Colonic mucosa (tissue), 4 donors: ENCODE measurements at regions not wholly inside any gene's neighbourhood (a gene's known extent, or its start where the extent isn't known, plus 50 kb on each side); places are given as distances from the start of the nearest gene placed in this dataset.

Experiments
- DNase-seq: peaks from one replicate; pipeline ENCODE4 v3.0.0-alpha.2; 2020
- H3K27ac ChIP-seq: fragments of 200-600 bp; one replicate; pipeline ENCODE4 v1.8.0; 2021
- H3K27me3 ChIP-seq: fragments of 200-600 bp; one replicate; pipeline ENCODE4 v1.8.0; 2021
- H3K36me3 ChIP-seq: fragments of 200-600 bp; one replicate; pipeline ENCODE4 v1.8.0; 2021
- H3K4me1 ChIP-seq: fragments of 200-600 bp; one replicate; pipeline ENCODE4 v1.8.0; 2021; ENCODE audit warnings: mild to moderate bottlenecking
- H3K4me3 ChIP-seq: fragments of 200-600 bp; one replicate; pipeline ENCODE4 v1.8.0; 2021
- H3K9ac ChIP-seq, 2 donors: one replicate each; pipeline ENCODE4 v1.7.0; 2013; ENCODE audit warnings: control low read depth in 2 of 2, low read depth in 2 of 2, low read length in 2 of 2
- H3K9me3 ChIP-seq: fragments of 200-600 bp; one replicate; pipeline ENCODE4 v1.8.0; 2021
- intact Hi-C: fragments of 100-400 bp; cut with DNase I; formaldehyde crosslinking; loops from one replicate; pipeline ENCODE4 v1.14.1; 2022
- TF ChIP-seq, protein P1 (sequence below): fragments of 200-600 bp; IDR thresholded peaks from one replicate; pipeline ENCODE4 v1.8.0; 2022; ENCODE audit warnings: antibody characterized with exemption, mild to moderate bottlenecking
- donor health status: healthy.
- donor health status: DM: no; HTN: no; CAD: no.
- donor health status: DM: no; HTN: no; CAD: no.

DNA sequence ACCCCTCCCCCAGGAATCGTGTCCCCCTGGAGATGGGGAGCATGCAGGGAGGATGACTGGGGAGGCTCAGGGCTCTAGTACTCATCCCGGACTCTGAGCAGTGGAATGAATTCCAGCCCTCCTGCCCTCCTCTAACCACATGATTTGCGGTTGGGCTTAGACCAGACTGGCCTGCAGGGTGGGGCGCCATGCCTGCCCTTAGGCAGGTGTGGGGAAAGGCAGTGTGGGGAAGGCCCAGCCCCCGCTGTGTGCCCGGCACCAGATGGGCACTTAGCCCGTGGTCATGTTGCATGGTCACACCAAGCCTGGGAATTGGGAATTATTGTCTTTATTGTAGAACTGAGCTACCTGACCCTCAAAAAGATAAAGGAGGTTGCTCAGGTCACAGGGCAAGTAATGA, 283.8 kb downstream of the TLE3 start:
- H3K27me3 ChIP-seq = no peaks in the 10 kb centered on the region
- TF ChIP-seq, protein P1, sequence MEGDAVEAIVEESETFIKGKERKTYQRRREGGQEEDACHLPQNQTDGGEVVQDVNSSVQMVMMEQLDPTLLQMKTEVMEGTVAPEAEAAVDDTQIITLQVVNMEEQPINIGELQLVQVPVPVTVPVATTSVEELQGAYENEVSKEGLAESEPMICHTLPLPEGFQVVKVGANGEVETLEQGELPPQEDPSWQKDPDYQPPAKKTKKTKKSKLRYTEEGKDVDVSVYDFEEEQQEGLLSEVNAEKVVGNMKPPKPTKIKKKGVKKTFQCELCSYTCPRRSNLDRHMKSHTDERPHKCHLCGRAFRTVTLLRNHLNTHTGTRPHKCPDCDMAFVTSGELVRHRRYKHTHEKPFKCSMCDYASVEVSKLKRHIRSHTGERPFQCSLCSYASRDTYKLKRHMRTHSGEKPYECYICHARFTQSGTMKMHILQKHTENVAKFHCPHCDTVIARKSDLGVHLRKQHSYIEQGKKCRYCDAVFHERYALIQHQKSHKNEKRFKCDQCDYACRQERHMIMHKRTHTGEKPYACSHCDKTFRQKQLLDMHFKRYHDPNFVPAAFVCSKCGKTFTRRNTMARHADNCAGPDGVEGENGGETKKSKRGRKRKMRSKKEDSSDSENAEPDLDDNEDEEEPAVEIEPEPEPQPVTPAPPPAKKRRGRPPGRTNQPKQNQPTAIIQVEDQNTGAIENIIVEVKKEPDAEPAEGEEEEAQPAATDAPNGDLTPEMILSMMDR = no peak
- no peak for DNase-seq
- no peak overlapping the region for H3K27ac ChIP-seq
- no peak overlapping the region for H3K9ac ChIP-seq
- H3K4me1 ChIP-seq = no peaks in the 10 kb centered on the region
- H3K4me3 ChIP-seq = no peak overlapping the region
- intact Hi-C loops = no loop called here
- no peaks in the 10 kb centered on the region for H3K36me3 ChIP-seq
- H3K9me3 ChIP-seq = no peaks in the 10 kb centered on the region

- no peak for DNase-seq
Measured at GRCh38 chr15:69814932-69815331, 282.8 kb downstream of the TLE3 start.

DNA sequence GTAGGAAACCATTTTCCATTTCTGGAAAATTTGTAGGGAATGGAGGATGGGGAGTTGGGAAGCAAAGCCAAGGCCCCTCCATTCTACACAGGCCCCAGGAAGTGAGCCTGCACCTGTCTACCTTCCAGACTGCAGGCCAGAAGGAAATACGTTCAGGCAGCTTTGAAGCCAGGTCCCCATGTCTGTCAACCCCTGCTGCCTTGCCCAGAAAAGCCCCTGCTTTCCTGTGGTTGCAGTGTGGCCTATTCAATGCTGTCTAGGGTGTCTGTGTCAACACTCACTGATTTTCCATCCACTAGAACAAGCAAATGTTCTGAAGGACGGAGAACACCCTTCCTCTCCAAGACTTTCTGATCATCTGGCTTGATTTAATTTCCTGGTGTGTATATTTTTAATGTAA, 281.9 kb downstream of the TLE3 start:
- intact Hi-C loops = no loop called here
- Histone ChIP-seq H3K9ac (no peak overlapping the region), H3K27me3 (no peaks in the 10 kb centered on the region), H3K4me1 (no peaks in the 10 kb centered on the region), H3K4me3 (no peak overlapping the region), H3K9me3 (no peaks in the 10 kb centered on the region), H3K27ac (no peak overlapping the region), H3K36me3 (no peaks in the 10 kb centered on the region)
- no peak for DNase-seq
- TF ChIP-seq, protein P1 = no peak

More at GRCh38 chr15:69814932-69815331, 282.8 kb downstream of the TLE3 start:
- Histone ChIP-seq H3K9ac (no peak overlapping the region), H3K36me3 (no peaks in the 10 kb centered on the region), H3K9me3 (no peaks in the 10 kb centered on the region), H3K4me1 (no peaks in the 10 kb centered on the region), H3K4me3 (no peak overlapping the region), H3K27ac (no peak overlapping the region), H3K27me3 (no peaks in the 10 kb centered on the region)
- intact Hi-C loops = no loop called here
- TF ChIP-seq, protein P1 = no peak

- Histone ChIP-seq H3K4me3 (no peak overlapping the region), H3K27ac (no peak overlapping the region), H3K9ac (no peak overlapping the region), H3K27me3 (no peaks in the 10 kb centered on the region), H3K4me1 (no peaks in the 10 kb centered on the region), H3K9me3 (no peaks in the 10 kb centered on the region), H3K36me3 (no peaks in the 10 kb centered on the region)
- no peak for DNase-seq
- TF ChIP-seq, protein P1 = no peak
- intact Hi-C loops = no loop called here
Measured at GRCh38 chr15:69816522-69816921, 281.2 kb downstream of the TLE3 start.

GRCh38 chr15:69818529-69818928, 279.2 kb downstream of the TLE3 start:
- Histone ChIP-seq H3K9ac (no peak overlapping the region), H3K9me3 (no peaks in the 10 kb centered on the region), H3K4me1 (no peaks in the 10 kb centered on the region), H3K27me3 (no peaks in the 10 kb centered on the region), H3K4me3 (no peak overlapping the region), H3K27ac (no peak overlapping the region), H3K36me3 (no peaks in the 10 kb centered on the region)
- TF ChIP-seq, protein P1 = no peak
- intact Hi-C loops = no loop called here
- no peak for DNase-seq

DNA sequence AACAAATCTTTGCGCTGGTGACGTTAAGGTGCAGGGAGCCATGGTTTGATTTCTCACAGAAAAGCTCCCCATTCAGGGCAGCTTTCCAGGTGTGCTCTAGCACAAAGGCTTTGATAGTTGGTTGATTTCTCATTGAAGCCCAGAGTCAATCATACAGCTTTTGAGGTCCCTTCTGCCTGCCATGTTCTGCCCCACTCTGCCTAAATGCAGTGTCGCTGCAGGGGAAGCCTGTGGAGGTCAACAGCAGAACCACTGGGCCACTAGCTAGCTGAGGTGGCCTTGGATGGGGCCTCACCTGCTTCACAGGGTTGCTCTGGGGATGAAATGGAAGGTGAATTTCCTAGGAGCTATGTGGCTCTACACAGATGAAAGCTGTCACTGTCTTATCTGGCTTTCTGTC, 278.3 kb downstream of the TLE3 start:
- TF ChIP-seq, protein P1 = no peak
- DNase-seq = no peak
- H3K4me3 ChIP-seq = no peak overlapping the region
- H3K36me3 ChIP-seq = no peaks in the 10 kb centered on the region
- H3K4me1 ChIP-seq = no peaks in the 10 kb centered on the region
- H3K27me3 ChIP-seq = no peaks in the 10 kb centered on the region
- no peaks in the 10 kb centered on the region for H3K9me3 ChIP-seq
- intact Hi-C loops = no loop called here
- no peak overlapping the region for H3K9ac ChIP-seq
- H3K27ac ChIP-seq = no peak overlapping the region
